GM19452 (cell line): ENCODE measurements at regions not wholly inside any gene's neighbourhood (a gene's known extent, or its start where the extent isn't known, plus 50 kb on each side); places are given as distances from the start of the nearest gene placed in this dataset.
"Not testable (repeated sequence)": the region's sequence is repeated elsewhere in the genome, so short reads cannot be mapped to it uniquely, and the experiment has no call there.

Experiments used
- ATAC-seq: cut with Tn5 transposase; IDR thresholded peaks from one replicate; pipeline ENCODE4 v1.9.1; 2021; ENCODE audit not compliant: unreplicated experiment

DNA sequence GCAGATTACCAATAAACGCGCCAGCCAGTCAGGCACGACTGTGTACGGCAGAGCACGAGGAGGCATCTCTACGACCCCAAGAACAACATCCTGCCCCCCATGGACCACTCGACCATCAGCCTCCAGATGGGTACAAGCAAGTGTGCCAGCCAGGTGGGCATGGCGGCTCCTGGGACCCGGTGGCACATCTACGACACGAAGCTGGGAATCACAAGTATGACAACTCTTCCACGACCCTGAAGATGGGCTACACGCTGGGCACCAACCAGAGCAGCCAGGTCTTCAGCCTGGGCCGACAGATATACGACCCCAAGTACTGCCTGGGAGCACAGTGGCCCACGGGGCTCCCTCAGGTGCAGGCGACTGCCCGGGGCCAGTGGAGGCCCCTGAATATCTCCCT lies 217.6 kb downstream of the POTED start:
- no peak for ATAC-seq

DNA sequence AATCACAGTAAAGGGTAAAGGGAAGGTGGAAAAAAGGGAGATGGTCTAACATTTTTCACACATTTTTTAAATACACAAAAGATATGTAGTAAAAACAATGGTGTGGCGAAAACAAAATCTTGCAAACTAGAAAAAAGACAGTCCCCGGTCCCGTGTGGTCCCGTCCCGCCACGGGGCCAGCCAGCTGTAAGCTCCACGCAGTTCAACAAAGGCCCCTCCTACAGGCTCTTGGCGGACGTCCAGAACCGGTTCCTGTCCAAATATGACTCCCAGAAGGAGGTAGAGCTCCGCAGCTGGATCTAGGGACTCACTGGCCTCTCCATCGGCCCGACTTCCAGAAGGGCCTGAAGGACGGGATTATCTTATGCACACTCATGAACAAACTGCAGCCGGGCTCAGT lies 216.9 kb downstream of the POTED start:
- ATAC-seq: not testable (repeated sequence)

DNA sequence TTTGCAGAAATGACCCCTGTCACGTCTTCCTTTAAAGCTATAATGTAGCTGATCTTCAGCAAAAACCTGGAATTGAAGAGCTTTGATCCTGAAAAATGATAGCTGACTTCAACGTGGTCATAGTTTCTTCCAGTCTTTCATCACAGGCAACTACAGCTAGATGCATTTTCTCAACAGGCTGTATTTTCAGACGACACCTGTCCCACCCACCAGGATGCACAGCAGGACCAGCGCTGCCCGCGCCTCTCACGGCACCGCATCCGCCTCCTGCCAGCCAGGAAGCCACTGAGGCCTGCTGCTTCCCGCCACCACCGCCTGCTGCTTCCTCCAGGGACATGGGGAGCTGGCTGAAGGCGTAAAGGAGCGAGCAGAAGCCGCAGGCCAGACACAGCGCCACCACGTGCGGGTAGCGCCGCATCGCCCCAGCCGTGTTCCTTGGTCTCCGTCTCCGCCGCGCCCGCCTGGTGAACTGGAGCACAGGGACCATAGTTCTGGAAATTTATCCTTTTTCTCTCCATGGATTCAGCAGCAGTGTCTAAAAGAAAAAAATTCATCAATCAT lies 215.7 kb downstream of the POTED start:
- not testable (repeated sequence) for ATAC-seq

DNA sequence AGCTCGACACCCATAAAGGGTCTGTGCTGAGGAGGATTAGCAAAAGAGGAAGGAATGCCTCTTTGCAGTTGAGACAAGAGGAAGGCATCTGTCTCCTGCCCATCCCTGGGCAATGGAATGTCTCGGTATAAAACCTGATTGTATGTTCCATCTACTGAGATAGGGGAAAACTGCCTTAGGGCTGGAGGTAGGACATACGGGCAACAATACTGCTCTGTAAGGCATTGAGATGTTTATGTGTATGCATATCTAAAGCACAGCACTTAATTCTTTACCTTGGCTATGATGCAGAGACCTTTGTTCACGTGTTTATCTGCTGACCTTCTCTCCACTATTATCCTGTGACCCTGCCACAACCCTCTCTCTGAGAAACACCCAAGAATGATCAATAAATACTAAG lies 210.7 kb downstream of the POTED start:
- ATAC-seq: not testable (repeated sequence)

DNA sequence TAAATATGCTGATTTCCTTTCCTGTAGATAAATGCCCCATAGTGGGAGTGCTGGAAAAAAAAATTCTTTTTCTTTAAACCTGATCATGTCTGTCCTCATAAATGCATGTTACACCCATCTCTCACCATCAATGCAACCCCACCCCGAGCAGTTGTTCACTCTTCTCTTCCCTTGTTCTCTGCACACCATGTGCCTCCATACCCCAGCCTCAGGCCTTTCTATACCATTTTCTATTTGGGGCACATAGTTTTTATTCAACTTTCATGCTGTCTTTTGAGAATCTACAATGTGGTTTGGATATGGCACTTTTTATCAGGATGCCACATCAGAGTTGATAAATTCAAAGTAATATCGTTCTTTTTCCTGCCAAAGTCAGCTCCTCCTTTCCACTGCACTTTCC lies 202.6 kb downstream of the POTED start:
- ATAC-seq: not testable (repeated sequence)

DNA sequence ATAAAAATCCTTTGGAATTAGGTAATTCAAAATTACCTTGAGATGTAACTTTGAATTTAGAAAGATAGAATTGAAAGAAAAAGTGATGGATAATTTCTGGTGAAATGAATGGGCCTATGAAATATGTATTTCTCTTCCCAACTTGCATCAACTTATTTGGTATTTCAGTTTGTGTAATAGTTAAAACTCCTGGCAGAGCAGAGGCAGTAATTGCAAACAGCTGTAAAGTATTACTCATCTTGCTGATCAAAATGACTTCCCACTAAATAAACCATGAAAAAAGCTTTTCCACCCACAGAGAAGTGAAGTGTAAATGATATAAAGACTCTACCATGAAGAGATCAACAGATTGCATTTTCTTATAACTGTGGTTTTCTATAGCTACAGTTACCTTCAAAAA lies 201.0 kb downstream of the POTED start:
- not testable (repeated sequence) for ATAC-seq

DNA sequence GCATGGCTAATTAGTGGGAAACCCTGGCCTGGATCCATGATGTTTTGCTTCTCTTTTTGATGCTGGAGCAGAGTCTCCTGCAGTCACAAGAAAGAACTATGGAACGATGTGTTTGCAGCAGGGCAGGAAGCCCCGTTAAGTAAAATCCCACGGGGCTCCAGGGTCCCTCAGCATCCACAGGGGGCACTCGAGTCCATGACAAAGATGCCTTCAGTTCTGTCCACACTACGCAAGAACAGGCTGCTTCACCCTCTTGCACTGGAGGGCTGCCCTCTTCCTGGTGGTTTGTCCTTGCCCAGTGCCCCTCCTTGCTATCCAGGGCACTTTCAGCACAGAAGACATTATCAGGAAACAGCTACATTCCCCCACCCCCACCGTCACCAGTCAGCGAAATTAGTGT lies 196.9 kb downstream of the POTED start:
- ATAC-seq: not testable (repeated sequence)

DNA sequence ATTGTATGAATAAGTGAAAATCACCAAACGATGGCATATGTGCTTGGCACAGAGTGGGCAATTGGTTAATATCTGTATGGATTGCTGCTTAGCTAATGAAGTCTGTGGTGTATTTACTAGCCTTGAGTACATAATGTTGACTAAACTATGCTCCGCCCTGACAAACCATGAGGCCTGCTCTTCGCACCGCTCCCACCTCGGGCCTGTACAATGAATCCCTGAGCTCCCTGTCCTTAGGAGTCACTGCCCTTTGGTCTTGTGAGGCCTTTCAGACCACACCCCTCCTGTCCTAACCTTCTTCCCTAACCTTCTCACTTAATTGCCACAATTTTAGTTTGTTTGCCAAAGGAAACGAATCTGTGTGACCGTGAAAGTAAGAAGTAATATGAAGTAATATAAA lies 193.2 kb downstream of the POTED start:
- ATAC-seq: not testable (repeated sequence)
